GM19467 (cell line): ENCODE measurements at regions not wholly inside any gene's neighbourhood (a gene's known extent, or its start where the extent isn't known, plus 50 kb on each side); places are given as distances from the start of the nearest gene placed in this dataset.

Experiments used
- ATAC-seq: cut with Tn5 transposase; IDR thresholded peaks from one replicate; pipeline ENCODE4 v1.9.1; 2021; ENCODE audit warnings: mild to moderate bottlenecking, moderate library complexity; ENCODE audit not compliant: unreplicated experiment

GRCh38 chr20:24277196-24277595 is 192.2 kb upstream of the SYNDIG1 start:
- ATAC-seq: no peak

DNA sequence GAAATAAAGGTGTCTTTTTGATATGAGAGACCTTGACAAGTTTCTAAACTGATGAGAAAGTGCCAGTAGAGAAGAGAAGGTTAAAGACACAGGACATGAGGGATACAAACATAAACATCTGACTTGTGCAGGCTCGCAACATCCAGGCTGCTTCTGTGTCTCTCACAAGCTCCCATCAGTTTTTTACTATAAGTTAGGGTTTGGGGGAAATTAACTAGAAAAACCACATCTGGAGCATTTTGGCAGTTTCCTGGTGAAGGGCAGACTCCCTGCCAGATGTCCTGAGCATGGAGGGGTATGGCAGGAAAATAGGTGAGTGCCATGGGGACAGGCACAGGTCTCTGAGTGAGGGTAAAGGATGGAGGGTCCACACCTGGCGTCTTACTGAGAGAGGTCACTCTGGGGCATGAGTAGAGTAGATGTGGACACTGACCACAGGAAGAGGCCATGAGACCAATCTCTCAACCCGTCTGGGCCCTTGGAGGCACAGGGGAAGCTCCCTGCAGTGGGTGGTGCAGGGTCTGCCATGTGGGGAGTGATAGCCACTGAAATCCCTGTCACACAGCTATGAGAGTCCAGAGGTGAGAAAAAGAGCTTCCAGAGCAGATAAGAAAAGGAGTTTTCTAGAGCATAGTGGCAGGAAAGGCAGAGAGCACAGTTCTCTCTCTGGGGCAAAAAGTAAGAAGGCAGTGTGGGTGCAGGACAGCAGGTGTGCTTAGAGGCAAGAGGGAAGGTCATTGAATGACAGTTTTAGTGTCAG is 193.3 kb upstream of the SYNDIG1 start:
- ATAC-seq: no peak

DNA sequence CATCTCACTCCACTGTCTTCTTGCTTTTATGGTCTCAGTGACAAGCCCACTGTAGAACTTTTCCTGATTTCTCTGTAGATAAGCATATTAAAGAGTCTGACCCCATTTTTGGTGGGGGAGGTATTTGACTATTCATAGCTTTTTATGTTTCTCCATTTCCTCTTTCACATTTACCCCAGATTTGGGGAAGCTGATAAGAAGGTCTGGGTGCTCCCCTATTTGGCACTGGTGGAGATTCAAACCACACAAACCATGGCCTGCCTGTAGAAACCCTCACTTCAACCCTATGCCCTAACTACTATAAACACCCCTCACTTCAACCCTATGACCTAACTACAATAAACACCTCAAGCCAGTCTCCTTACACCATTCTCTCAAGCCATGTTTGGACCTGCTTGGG is 196.2 kb upstream of the SYNDIG1 start:
- no peak for ATAC-seq

DNA sequence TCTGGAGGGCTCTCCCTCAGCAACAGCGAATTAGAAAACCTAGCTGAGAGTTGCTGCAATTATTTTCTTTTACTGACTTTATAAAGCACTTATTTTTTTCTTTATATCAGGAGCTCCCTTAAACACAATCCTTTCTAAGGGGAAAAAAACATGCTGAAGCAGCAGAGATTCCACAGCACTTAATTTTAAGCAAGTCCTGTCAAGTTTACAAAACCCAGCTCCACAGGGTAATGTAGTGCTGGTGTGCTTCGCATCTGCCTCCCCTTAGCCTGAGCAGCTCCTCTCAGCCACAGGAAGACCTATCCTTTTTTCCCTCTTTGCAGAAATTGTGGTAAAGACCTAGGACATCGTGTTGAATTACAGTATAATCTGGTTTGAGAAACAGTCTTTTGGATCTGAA is 208.1 kb upstream of the SYNDIG1 start:
- no peak for ATAC-seq

- ATAC-seq: no peak
Measured at GRCh38 chr20:24257171-24257570, 212.3 kb upstream of the SYNDIG1 start.

- no peak for ATAC-seq
Measured at GRCh38 chr20:24256307-24256706, 213.1 kb upstream of the SYNDIG1 start.

- ATAC-seq: no peak
Measured at GRCh38 chr20:24254480-24254879, 214.9 kb upstream of the SYNDIG1 start.

DNA sequence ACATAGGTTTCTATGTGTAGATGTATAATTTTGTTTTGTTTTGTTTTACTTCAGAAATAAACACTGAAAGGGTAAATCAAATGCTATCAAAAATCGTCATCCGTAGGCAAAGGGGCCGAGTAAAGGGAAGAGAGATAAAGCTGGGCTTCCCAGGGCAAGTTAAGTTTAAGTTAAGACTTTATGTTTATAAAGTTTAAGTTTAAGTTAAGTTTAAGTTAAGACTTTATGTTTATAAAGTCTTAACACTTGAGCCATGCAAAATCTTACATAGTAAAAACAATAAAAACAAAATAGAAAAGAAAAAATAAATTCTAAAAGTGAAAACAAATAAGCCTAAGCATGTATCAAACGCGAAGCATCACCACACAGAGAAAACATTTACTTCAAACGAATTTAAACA is 216.1 kb upstream of the SYNDIG1 start:
- ATAC-seq: no peak

DNA sequence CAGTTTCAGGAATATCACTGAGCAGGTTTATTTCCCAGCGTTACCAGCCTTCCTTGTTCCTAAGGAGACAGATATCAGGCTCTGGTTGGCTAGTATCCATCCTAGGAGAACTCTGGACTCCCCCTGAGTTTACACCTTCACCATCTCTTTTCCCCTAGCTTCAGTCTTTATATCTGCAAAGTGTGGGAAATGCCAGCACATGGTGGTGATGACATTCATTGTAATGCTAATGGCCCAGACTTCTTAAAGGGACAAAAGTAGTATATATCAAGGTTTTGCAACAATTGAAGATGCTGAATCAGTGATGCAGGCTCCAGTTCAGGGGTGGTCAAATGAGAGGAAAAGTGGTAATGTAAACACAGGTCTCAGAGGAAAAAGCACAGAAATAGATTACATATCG is 224.3 kb upstream of the SYNDIG1 start:
- no peak for ATAC-seq

GRCh38 chr20:24242763-24243162 is 226.7 kb upstream of the SYNDIG1 start:
- no peak for ATAC-seq

- no peak for ATAC-seq
Measured at GRCh38 chr20:24241466-24241865, 228.0 kb upstream of the SYNDIG1 start.

- ATAC-seq: no peak
Measured at GRCh38 chr20:24236963-24237362, 232.5 kb upstream of the SYNDIG1 start.

DNA sequence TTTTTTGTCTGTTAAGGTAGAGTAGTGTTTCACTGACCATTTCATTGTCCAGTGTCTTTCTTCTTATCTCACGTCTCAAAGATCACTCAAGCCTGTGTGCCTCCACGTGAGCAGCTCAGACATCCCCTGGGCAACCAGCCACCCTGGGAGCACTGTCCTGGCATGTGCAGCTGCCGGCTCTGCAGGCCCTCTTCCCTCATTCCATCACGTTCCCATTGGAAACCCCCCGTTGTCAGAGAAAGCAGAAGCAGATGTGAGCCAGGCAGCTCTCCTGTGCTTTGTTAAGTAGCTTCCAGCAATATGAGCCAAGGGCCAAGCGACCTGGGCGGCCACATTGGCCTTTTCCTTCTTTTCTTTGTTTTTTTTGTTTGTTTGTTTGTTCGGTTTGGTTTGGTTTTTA is 233.2 kb upstream of the SYNDIG1 start:
- no peak for ATAC-seq

DNA sequence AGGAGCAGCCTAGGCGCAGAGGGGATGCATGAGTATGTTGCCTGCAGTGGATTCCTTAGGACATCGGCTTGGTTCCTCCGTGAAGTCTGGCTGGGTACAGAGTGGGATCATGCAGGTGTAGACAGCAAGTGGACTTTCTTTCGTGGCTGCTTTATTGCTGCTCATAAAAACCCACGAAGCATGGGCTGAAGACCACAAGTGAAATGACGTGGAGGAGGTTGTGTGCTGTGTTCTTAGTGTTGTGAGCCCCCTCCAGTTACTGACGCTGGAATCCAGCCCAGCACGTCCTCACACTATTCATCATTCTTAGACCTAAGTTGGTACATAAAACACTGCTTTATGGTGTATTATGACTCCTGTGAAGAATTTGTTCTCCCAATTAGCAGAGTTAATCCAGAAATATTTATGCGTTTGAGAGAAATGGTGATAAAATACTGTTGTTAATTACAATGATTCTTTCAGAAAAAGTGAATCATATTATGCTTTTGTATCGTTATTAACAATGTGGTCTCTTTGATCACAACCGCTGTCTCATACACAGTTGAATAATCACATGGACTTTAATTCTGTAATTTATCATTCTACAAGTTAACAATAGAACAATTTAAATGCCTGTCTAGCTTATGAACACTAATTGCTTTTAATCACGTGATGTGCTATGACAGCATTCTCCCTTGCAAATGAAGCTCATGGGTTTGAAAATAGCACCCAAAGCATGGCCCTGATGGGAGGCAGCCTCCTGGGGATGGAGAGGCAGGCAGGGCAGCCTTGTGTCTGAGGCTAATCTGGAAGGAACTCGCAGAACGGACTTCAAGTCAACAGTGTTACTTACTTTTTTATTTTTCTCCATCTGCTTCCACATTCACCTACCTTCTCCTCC is 233.9 kb upstream of the SYNDIG1 start:
- ATAC-seq: no peak

- no peak for ATAC-seq
Measured at GRCh38 chr20:24227600-24227999, 239.0 kb upstream of the GGTLC1 start.

DNA sequence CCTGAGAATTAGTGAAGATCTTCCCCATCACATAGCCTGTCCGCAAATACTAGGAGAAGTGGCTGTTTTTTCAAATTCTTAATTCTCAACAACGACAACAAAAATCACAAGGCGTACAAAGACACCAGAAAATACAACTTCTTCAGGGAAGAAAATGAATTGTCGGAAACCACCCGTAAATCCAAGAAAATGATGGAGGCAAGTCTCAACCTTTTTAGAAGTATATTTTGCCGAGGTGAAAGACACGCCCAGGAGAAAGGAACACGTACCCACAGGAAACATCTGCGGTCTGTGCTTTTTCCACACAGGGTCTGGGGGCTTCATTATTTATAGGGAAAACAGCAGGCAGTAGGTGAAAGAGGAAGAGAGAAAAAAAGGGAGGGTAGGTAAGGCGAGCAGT is 223.9 kb upstream of the GGTLC1 start:
- ATAC-seq: no peak

DNA sequence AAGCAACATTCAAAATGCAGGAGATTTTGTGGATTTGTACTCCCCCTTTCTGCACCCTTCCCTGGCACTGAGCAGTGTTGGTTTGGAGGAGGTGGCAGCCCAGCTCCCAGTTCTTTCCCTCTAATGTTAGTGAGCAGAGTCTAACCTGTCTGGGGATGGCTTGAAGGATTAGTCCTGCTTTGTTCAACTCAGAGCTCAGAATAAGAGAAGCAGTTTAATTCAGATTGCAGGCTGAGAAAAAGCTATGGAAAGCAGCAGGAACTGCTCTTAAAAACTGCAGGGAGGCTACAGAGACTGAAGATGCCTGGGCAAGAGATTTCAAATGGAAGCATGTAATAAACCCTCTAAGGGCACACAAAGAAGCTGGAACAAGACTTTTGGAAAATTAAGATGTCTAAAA is 223.4 kb upstream of the GGTLC1 start:
- no peak for ATAC-seq

DNA sequence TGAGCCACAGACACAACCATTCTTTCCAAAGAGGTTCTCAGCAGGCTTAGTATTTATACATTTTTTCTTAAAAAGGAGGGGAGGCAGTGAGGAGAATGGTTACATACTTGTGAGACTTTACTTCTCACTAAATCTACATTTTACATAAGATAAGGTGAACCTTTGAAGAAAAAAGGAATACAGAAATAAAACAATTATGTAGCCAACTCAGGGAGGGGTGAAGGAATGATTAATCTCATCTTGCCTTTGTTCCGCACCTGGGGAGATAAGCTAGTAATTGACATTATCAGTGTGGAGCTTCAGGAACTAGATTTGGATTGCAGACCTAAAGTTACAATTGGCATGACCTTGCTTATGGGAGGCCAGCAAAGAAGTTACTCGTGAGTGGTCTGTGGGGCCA is 221.8 kb upstream of the GGTLC1 start:
- no peak for ATAC-seq

- no peak for ATAC-seq
Measured at GRCh38 chr20:24208652-24209051, 220.1 kb upstream of the GGTLC1 start.

GRCh38 chr20:24207803-24208300 is 219.3 kb upstream of the GGTLC1 start:
- no peak for ATAC-seq

DNA sequence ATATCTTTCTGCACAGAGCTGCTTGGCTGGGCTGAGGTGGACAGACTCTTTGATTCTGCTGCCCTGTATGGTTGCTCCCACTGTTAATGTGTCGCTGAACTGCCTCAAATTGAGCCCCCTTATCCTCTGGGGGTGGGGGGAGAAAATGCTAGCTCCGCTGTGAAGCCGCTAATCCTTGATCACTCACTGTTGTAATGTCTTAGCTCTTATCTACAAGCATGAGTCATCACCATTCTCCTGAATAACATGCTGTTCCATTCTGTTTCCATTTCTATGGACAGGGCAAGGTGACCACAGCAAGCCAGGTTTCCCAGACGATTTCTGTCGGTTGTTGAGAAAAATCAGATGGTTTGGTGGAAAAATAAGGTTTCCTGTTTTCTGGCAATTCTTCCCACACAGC is 218.4 kb upstream of the GGTLC1 start:
- ATAC-seq: no peak

DNA sequence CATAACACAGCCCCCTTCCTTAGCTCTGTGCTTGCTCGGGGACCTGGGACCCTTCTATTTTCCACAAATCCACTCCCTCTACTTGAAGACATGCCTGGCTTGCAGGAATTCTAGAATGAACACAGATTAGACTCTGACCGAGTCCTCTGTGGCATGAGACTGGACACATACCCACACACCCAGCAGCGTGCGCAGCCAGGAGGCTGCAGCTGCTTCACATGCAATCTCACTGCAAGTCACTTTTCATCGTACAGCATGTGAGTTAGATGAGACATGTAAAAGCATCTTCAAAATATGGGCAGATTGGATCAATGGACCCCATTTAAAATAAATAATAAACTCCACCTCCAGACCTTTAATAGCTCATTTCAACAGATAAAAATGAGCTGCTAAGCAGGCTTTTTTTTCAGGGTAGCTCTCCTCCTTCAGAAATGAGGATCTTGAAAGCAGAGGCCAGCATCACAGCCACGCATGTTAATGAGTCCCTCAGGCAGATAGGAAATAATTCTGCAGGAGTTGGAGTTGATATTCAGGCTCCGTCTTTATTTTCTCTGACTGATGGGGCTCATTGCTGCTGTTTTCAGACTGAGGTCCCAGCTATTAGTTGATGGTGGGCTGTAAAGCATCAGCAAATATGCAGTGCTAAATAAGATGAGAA is 215.1 kb upstream of the GGTLC1 start:
- ATAC-seq: no peak
